Neural progenitor cell (in vitro differentiated cells): ENCODE measurements at regions not wholly inside any gene's neighbourhood (a gene's known extent, or its start where the extent isn't known, plus 50 kb on each side); places are given as distances from the start of the nearest gene placed in this dataset.

Source experiments
- CTCF ChIP-seq: fragments of 200-600 bp; sonication (generic); IDR thresholded peaks from 2 replicates; pipeline ENCODE4 v1.5.1; 2017; ENCODE audit warnings: antibody characterized with exemption, mild to moderate bottlenecking
- EZH2phosphoT487 ChIP-seq: fragments of 200-600 bp; sonication (generic); IDR thresholded peaks from 2 replicates; pipeline ENCODE4 v1.6.1; 2017; ENCODE audit warnings: antibody characterized with exemption

- no peak for TF ChIP-seq CTCF
- no peak for TF ChIP-seq EZH2phosphoT487
Observed at GRCh38 chr2:76467326-76467725, 756.6 kb upstream of the GCFC2 start.
